Right renal pelvis (tissue), 4 donors: ENCODE measurements at regions not wholly inside any gene's neighbourhood (a gene's known extent, or its start where the extent isn't known, plus 50 kb on each side); places are given as distances from the start of the nearest gene placed in this dataset.

Source experiments
- DNase-seq, 4 donors: peaks; one replicate each; pipeline ENCODE4 v3.0.0-alpha.2; 2013; ENCODE audit warnings: low read depth in 4 of 4, low spot score in 3 of 4, missing footprints in 1 of 4

- no peak for DNase-seq
Observed at GRCh38 chr14:65926935-65927700, 514.6 kb downstream of the FUT8 start.

DNA sequence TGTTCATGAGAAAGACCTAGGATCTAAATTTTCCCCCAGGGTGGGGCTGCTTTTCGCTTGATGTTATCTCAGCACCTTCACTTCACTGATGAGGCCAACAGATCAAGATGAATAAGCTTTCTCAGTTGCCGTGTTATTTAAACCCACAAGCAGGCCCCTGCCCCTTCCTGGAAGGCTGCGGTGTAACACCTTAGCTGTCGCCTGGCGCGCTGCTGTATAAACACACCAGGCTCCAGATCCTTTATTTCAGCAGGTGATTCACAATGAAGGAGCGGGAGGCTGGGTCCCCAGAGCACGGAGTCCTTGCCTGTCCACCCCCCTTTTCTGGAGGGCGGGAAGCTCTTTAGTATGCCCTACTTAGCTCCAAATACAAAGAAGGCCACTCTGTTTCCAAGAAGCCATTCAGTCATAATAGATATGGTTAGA lies 515.4 kb downstream of the FUT8 start:
- no peak for DNase-seq

DNA sequence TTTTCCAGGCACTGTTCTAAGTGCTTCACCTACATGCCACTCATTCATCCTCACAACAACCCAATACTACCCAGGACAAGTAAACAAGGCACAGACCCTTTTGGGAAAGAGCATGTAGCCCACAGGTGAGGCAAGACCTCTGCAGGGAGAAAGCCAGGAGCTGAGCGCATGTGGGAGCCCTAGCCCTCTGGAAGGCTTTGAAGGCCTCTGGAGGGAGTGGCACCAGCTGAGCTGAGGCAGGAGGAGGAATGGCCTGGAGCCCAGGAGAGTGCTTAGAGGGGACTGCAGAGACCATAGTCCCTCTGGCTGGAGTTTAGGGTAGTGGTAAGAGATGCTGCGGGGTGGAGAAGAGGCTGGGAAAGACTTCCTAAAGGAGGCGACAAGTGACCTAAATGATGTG lies 516.5 kb downstream of the FUT8 start:
- no peak for DNase-seq

GRCh38 chr14:65933400-65934069 lies 521.0 kb downstream of the FUT8 start:
- DNase-seq: no peak

- no peak for DNase-seq
Observed at GRCh38 chr14:65934070-65934435, 521.5 kb downstream of the FUT8 start.

GRCh38 chr14:65936342-65936975 lies 523.9 kb downstream of the FUT8 start:
- no peak for DNase-seq

DNA sequence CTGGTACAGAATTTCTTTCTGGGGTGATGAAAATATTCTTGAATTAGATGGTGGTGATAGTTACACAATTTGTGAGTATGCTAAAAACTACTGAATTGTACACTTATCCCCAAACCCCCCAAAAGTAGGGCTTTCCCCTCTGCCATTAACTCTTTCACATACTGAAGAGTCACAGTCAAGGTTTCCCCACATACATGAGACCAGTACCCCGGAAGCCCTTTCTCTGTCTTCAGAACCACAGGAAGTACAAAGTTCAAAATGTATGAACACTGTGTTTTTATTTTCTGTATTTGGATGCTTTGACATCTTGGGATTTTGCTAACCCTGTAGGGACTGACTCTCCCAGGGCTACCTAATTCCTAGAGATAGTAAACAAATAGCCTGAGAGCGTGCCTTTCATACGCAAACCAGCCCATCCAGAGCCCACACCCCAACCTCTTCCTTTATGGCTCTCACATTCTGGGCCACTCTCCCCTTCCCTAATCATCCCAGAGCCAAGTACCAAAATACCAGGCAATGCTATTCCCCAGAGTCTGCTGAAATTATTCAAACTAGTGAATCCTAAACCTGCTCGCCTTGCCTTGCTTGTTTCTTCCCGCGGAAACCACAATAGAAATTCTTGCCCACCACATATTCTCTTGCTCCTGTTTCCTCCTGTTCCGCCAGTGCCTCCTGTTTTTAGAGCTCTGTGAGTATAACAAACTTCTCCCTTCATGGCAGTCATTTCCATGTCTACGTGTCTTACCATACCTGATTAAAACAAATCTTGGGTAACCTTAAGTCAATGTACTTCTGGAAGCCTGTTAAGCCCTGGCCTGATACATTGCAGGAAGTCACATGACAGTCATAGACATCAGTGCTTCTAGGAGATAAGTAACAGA lies 524.8 kb downstream of the FUT8 start:
- DNase-seq: no peak

GRCh38 chr14:65937960-65938316 lies 525.4 kb downstream of the FUT8 start:
- no peak for DNase-seq

DNA sequence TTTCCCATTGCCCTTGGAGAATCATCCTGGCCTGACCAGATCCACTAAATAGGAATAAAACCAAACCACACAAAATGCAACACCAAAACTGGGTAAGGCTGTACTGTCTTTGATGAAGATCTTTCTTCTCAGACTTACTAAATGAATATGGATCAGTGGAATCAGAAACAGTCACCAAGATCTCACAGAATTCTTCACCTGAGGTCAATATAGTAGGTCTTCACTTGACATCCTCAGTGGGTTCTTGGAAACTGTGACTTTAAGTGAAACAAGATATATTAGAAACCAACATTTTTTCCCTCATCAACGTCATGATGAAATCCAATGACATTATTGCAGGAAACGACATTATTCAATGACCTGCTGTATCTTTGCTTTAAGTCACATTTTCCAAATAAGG lies 526.2 kb downstream of the FUT8 start:
- no peak for DNase-seq

- no peak for DNase-seq
Observed at GRCh38 chr14:65939184-65939583, 526.7 kb downstream of the FUT8 start.

- DNase-seq: no peak
Observed at GRCh38 chr14:65940056-65940735, 527.7 kb downstream of the FUT8 start.

DNA sequence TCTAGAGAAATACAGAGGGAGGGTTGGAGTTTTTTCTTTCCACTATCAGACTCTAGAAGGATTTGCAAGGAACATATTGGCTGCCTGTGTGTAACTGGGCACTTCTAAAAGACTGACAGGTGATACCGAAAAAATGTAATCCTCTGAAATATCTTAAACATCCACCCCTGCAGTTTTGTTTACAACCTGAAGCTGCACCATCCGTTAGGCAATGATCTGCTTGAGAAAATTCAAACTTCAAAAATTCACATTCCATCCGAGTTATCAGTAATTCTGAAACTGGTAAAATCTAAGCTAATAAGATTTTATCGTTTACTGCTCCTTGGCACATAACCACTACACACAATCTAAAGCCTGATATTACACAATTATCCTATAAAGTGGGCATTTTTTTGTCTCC lies 528.6 kb downstream of the FUT8 start:
- no peak for DNase-seq

DNA sequence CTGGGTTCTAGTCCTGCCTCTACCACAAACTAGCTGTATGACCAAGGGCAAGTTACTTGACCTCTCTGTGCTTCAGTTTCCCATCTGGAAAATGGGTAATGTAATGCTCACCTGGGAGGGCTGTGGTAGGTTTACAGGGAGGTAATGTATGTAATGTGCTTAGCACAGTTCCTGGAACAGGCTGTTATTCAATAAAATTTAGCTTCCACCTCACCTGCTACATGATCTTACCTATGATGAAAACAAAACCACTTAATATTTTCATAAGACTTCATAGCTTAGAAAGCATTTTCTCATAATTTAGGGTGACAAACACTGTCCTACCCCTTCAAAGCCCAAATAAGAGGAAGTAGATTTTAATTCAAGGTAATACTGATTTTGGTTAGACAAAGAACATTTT lies 530.6 kb downstream of the FUT8 start:
- no peak for DNase-seq

- no peak for DNase-seq
Observed at GRCh38 chr14:65943916-65944410, 531.4 kb downstream of the FUT8 start.

DNA sequence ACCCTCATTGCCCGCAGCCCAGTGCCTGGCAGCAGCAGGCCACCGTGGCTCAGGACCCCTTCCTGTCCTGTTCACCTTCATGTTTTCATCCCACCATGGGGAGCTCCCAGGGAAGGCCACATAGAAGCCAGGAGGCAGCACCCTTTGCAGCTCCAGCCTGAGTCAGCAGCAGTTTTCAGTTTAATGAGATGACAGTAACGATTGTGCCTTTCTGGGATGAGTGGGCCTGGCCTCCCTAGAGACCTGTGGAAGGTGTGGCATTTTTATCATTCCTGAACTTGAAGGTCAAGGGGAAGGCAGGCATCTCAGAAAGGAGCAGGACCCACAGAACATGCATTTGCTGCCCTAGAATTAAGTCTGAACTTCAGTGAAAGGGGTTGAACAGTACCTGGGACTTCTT lies 532.8 kb downstream of the FUT8 start:
- no peak for DNase-seq

GRCh38 chr14:65946494-65946893 lies 534.0 kb downstream of the FUT8 start:
- no peak for DNase-seq

DNA sequence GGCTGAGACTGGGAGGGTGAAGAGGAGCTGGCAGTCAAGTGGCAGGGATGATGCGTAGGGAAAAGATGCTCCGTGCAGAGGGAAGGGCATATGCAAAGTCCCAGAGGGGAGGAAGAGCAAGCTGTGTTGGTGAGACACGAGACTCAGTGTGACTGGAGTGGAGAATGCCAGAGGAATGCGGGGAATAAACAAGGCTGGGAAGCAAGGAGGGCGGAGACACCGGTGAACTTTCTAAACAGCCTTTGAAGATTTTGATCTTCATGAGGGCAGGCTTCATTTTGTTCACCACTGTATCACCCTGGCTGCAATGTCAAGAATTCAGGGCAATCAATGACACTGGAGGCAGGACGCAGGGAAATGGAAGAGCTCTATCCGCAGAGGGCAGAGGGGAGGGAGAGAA lies 535.8 kb downstream of the FUT8 start:
- no peak for DNase-seq

GRCh38 chr14:65949711-65950516 lies 536.3 kb upstream of the CCDC196 start:
- peak in 1 of 4 donors; percentile 12 for DNase-seq

- DNase-seq: no peak
Observed at GRCh38 chr14:65954942-65955341, 531.2 kb upstream of the CCDC196 start.
